Stomach (tissue), 8 donors: ENCODE measurements at regions not wholly inside any gene's neighbourhood (a gene's known extent, or its start where the extent isn't known, plus 50 kb on each side); places are given as distances from the start of the nearest gene placed in this dataset.
"Not testable (repeated sequence)": the region's sequence is repeated elsewhere in the genome, so short reads cannot be mapped to it uniquely, and the experiment has no call there.

Experiments
- DNase-seq, 2 donors: peaks; one replicate each; pipeline versions ENCODE4 v3.0.0 to v3.0.0-alpha.2; 2013 to 2019
- H3K27ac ChIP-seq, 5 donors: fragments of 200-600 bp in 4 of 5; sonication (generic) in 4 of 5; one replicate each; pipeline ENCODE4 v1.5.1; 2013 to 2019; ENCODE audit warnings: mild to moderate bottlenecking in 1 of 5, moderate library complexity in 1 of 5
- H3K27me3 ChIP-seq, 3 donors: fragments of 200-600 bp; sonication (generic); one replicate each; pipeline ENCODE4 v1.5.1; 2017 to 2019; ENCODE audit warnings: mixed run types in 1 of 3
- H3K36me3 ChIP-seq, 4 donors: fragments of 200-600 bp; sonication (generic); 1 replicate in 3 of 4; 2 replicates in 1 of 4; pipeline ENCODE4 v1.5.1; 2016 to 2019
- H3K4me1 ChIP-seq, 4 donors: fragments of 200-600 bp; sonication (generic); one replicate each; pipeline ENCODE4 v1.5.1; 2016 to 2019
- H3K4me3 ChIP-seq, 4 donors: fragments of 200-600 bp; sonication (generic) in 3 of 4; one replicate each; pipeline ENCODE4 v1.5.1; 2016 to 2019; ENCODE audit warnings: mild to moderate bottlenecking in 1 of 4
- H3K9me3 ChIP-seq, 4 donors: fragments of 200-600 bp; sonication (generic); one replicate each; pipeline ENCODE4 v1.5.1; 2016 to 2019
- CTCF ChIP-seq, 7 experiments: fragments of 450-650 bp in 4 of 7; fragments of 200-600 bp in 3 of 7; sonication (generic) in 3 of 7; IDR thresholded peaks; one replicate each; pipeline ENCODE4 v1.5.1; 2016 to 2019; ENCODE audit warnings: antibody characterized with exemption in 7 of 7, control low read depth in 2 of 7, mild to moderate bottlenecking in 1 of 7
- EP300 ChIP-seq: sonication (generic); formaldehyde crosslinking; IDR thresholded peaks from one replicate; pipeline ENCODE4 v1.6.1; 2017; ENCODE audit warnings: antibody characterized with exemption
- POLR2A ChIP-seq, 4 donors: fragments of 450-650 bp; IDR thresholded peaks; one replicate each; pipeline ENCODE4 v1.6.1; 2016; ENCODE audit warnings: antibody characterized with exemption in 4 of 4, control low read depth in 2 of 4, mild to moderate bottlenecking in 1 of 4, moderate library complexity in 1 of 4
- POLR2AphosphoS5 ChIP-seq, 3 donors: sonication (generic); formaldehyde crosslinking; IDR thresholded peaks; one replicate each; pipeline ENCODE4 v1.6.1; 2016; ENCODE audit warnings: antibody characterized with exemption in 3 of 3
- WGBS, 5 donors: extraction: QIAGEN DNeasy Blood & Tissue Kit in 3 of 5; methylation state at CpG; one replicate each; pipeline versions ENCODE4 v1.1.5 to v1.1.7; 2013 to 2018; 5-methylcytosine and 5-hydroxymethylcytosine counted together
- intact Hi-C: fragments of 100-400 bp; cut with DNase I; formaldehyde crosslinking; loops from one replicate; pipeline ENCODE4 v1.15.1; 2023; ENCODE audit warnings: low total_unique reads
- donor health status: healthy with polysubstance abuse.
- donor health status: Bipolar disorder and iron deficiency.
- donor health status: healthy.

- H3K27ac ChIP-seq: no peak overlapping the region
- TF ChIP-seq POLR2A (IDR thresholded peaks at IDR 0.05) (no peak), EP300 (no peak), POLR2AphosphoS5 (IDR thresholded peaks at IDR 0.05) (no peak), CTCF (IDR thresholded peaks at IDR 0.05) (no peak)
- no peaks in the 10 kb centered on the region for H3K36me3 ChIP-seq
- no peak for DNase-seq
- WGBS, 5 donors: 90 to 95% (median 92%) methylated on average over 10 of the region's 10 CpGs
- peaks cover 0 to 17% (median 13%) of the 10 kb centered on the region in 4 donors for H3K9me3 ChIP-seq
- intact Hi-C loops: no loop called here
- H3K4me3 ChIP-seq: no peak overlapping the region
- no peaks in the 10 kb centered on the region for H3K4me1 ChIP-seq
- no peaks in the 10 kb centered on the region for H3K27me3 ChIP-seq
Measured at GRCh38 chr4:181799561-181800069, 443.6 kb upstream of the TENM3 start.

- WGBS, 5 donors: 72 to 79% (median 77%) methylated on average over 2 of the region's 2 CpGs
- no peak for DNase-seq
- H3K9me3 ChIP-seq: no peaks in the 10 kb centered on the region
Measured at GRCh38 chr4:181802207-181802606, 441.0 kb upstream of the TENM3 start.

GRCh38 chr4:181807771-181808170 lies 435.4 kb upstream of the TENM3 start:
- TF ChIP-seq EP300 (no peak), POLR2AphosphoS5 (IDR thresholded peaks at IDR 0.05) (no peak), POLR2A (IDR thresholded peaks at IDR 0.05) (no peak), CTCF (IDR thresholded peaks at IDR 0.05) (no peak)
- Histone ChIP-seq H3K27me3 (no peaks in the 10 kb centered on the region), H3K36me3 (no peaks in the 10 kb centered on the region), H3K4me1 (no peaks in the 10 kb centered on the region), H3K9me3 (no peaks in the 10 kb centered on the region), H3K4me3 (no peak overlapping the region), H3K27ac (no peak overlapping the region)
- intact Hi-C loops: no loop called here
- no peak for DNase-seq

More at GRCh38 chr4:181802207-181802606, 441.0 kb upstream of the TENM3 start:
- Histone ChIP-seq H3K27me3 (no peaks in the 10 kb centered on the region), H3K27ac (no peak overlapping the region), H3K36me3 (no peaks in the 10 kb centered on the region), H3K4me1 (no peaks in the 10 kb centered on the region), H3K4me3 (no peak overlapping the region)
- TF ChIP-seq POLR2AphosphoS5 (IDR thresholded peaks at IDR 0.05) (no peak), EP300 (no peak), POLR2A (IDR thresholded peaks at IDR 0.05) (no peak), CTCF (IDR thresholded peaks at IDR 0.05) (no peak)
- intact Hi-C loops: no loop called here

GRCh38 chr4:181810711-181811110 lies 432.5 kb upstream of the TENM3 start:
- intact Hi-C loops: no loop called here
- Histone ChIP-seq H3K27me3 (no peaks in the 10 kb centered on the region), H3K27ac (no peak overlapping the region), H3K4me3 (no peak overlapping the region), H3K36me3 (no peaks in the 10 kb centered on the region), H3K9me3 (no peaks in the 10 kb centered on the region), H3K4me1 (no peaks in the 10 kb centered on the region)
- TF ChIP-seq EP300: no peak
- TF ChIP-seq POLR2A (IDR thresholded peaks at IDR 0.05): no peak
- TF ChIP-seq CTCF (IDR thresholded peaks at IDR 0.05): no peak
- TF ChIP-seq POLR2AphosphoS5 (IDR thresholded peaks at IDR 0.05): no peak
- WGBS, 5 donors: 74 to 84% (median 81%) methylated on average over 5 of the region's 5 CpGs
- DNase-seq: peak in 1 of 2 donors; percentile 9

GRCh38 chr4:181811550-181811949 lies 431.7 kb upstream of the TENM3 start:
- H3K27me3 ChIP-seq, intact Hi-C loops, H3K27ac ChIP-seq, DNase-seq, H3K36me3 ChIP-seq, H3K4me1 ChIP-seq, H3K4me3 ChIP-seq, H3K9me3 ChIP-seq: not testable (repeated sequence)
- WGBS, 5 donors: 80 to 89% (median 84%) methylated on average over 5 of the region's 5 CpGs
